ENCODE measurements at regions not wholly inside any gene's neighbourhood (a gene's known extent, or its start where the extent isn't known, plus 50 kb on each side); places are given as distances from the start of the nearest gene placed in this dataset.

DNA sequence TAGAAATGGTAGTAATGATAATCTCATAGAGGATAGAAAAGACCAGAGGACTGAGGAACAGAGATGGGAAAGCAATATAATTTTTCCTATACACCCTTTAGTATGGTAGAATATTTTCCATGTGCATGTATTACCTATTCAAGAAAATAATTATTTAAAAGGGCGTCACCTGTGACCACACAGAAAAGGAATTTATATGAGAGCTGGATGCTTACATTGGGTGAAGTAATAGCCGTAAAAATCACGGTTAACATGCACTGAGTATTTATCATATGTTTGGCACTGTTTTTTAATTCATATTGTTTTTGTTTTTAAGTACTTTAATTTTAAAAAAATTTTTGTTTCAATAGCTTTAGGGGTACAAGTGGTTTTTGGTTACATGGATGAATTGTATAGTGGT lies 195.1 kb downstream of the IPMK start:
- TF ChIP-seq, protein P1, sequence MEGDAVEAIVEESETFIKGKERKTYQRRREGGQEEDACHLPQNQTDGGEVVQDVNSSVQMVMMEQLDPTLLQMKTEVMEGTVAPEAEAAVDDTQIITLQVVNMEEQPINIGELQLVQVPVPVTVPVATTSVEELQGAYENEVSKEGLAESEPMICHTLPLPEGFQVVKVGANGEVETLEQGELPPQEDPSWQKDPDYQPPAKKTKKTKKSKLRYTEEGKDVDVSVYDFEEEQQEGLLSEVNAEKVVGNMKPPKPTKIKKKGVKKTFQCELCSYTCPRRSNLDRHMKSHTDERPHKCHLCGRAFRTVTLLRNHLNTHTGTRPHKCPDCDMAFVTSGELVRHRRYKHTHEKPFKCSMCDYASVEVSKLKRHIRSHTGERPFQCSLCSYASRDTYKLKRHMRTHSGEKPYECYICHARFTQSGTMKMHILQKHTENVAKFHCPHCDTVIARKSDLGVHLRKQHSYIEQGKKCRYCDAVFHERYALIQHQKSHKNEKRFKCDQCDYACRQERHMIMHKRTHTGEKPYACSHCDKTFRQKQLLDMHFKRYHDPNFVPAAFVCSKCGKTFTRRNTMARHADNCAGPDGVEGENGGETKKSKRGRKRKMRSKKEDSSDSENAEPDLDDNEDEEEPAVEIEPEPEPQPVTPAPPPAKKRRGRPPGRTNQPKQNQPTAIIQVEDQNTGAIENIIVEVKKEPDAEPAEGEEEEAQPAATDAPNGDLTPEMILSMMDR (IDR thresholded peaks at IDR 0.05; ENCODE audit: poor library complexity) = no peak
- TF ChIP-seq EZH2 (IDR thresholded peaks at IDR 0.05; ENCODE audit: borderline replicate concordance) = no peak

Data from hepatocyte (in vitro differentiated cells).